ENCODE measurements at regions not wholly inside any gene's neighbourhood (a gene's known extent, or its start where the extent isn't known, plus 50 kb on each side); places are given as distances from the start of the nearest gene placed in this dataset.
"Not testable (repeated sequence)": the region's sequence is repeated elsewhere in the genome, so short reads cannot be mapped to it uniquely, and the experiment has no call there.

GRCh38 chr11:44361813-44362212 lies 51.9 kb upstream of the ALX4 start:
- DNase-seq: no peak

GRCh38 chr11:44363116-44363515 lies 53.2 kb upstream of the ALX4 start:
- no peak for DNase-seq

- DNase-seq: no peak
Measured at GRCh38 chr11:44364596-44364995, 54.7 kb upstream of the ALX4 start.

GRCh38 chr11:44365616-44366015 lies 55.7 kb upstream of the ALX4 start:
- DNase-seq: no peak

GRCh38 chr11:44366026-44366425 lies 56.1 kb upstream of the ALX4 start:
- no peak for DNase-seq

- DNase-seq: no peak
Measured at GRCh38 chr11:44366741-44367140, 56.8 kb upstream of the ALX4 start.

GRCh38 chr11:44367452-44367851 lies 57.5 kb upstream of the ALX4 start:
- no peak for DNase-seq

GRCh38 chr11:44368886-44369285 lies 58.9 kb upstream of the ALX4 start:
- DNase-seq: no peak

GRCh38 chr11:44371042-44371441 lies 61.1 kb upstream of the ALX4 start:
- not testable (repeated sequence) for DNase-seq

- DNase-seq: no peak
Measured at GRCh38 chr11:44371706-44372105, 61.8 kb upstream of the ALX4 start.

- no peak for DNase-seq
Measured at GRCh38 chr11:44372989-44373388, 63.0 kb upstream of the ALX4 start.

GRCh38 chr11:44374001-44374400 lies 64.1 kb upstream of the ALX4 start:
- no peak for DNase-seq

- DNase-seq: no peak
Measured at GRCh38 chr11:44376423-44376822, 66.5 kb upstream of the ALX4 start.

GRCh38 chr11:44377121-44377520 lies 67.2 kb upstream of the ALX4 start:
- no peak for DNase-seq

GRCh38 chr11:44377914-44378321 lies 68.0 kb upstream of the ALX4 start:
- DNase-seq: no peak

- DNase-seq: no peak
Measured at GRCh38 chr11:44379141-44380008, 69.4 kb upstream of the ALX4 start.

GRCh38 chr11:44380009-44380313 lies 70.0 kb upstream of the ALX4 start:
- no peak for DNase-seq

- no peak for DNase-seq
Measured at GRCh38 chr11:44380820-44381219, 70.9 kb upstream of the ALX4 start.

GRCh38 chr11:44381261-44381660 lies 71.3 kb upstream of the ALX4 start:
- DNase-seq: no peak

GRCh38 chr11:44382118-44382517 lies 72.2 kb upstream of the ALX4 start:
- no peak for DNase-seq

GRCh38 chr11:44382656-44383240 lies 72.8 kb upstream of the ALX4 start:
- DNase-seq: no peak

- no peak for DNase-seq
Measured at GRCh38 chr11:44383246-44383645, 73.3 kb upstream of the ALX4 start.

GRCh38 chr11:44387415-44387814 lies 77.5 kb upstream of the ALX4 start:
- DNase-seq: no peak

- DNase-seq: no peak
Measured at GRCh38 chr11:44387825-44388224, 77.9 kb upstream of the ALX4 start.
